Pancreas (tissue), 10 donors: ENCODE measurements at regions not wholly inside any gene's neighbourhood (a gene's known extent, or its start where the extent isn't known, plus 50 kb on each side); places are given as distances from the start of the nearest gene placed in this dataset.

Experiments used
- ATAC-seq, 4 donors: fragments of 200-7000 bp; cut with Tn5 transposase; one replicate each; pipeline versions ENCODE4 v1.8.0 to v1.9.1; 2020; ENCODE audit warnings: mild to moderate bottlenecking in 4 of 4, moderate library complexity in 4 of 4
- DNase-seq, 6 donors: peaks; one replicate each; pipeline ENCODE4 v3.0.0-alpha.2; 2020
- FAIRE-seq: peaks from 2 replicates; lab custom pipeline; 2012; peaks lifted over from hg19 to GRCh38; lab: Jason Lieb, UNC
- H3K27ac ChIP-seq, 4 donors: fragments of 200-600 bp; sonication (generic); 1 replicate in 3 of 4; 2 replicates in 1 of 4; pipeline versions ENCODE4 v1.5.0 to v1.8.0; 2020
- H3K27me3 ChIP-seq, 4 donors: fragments of 200-600 bp; one replicate each; pipeline ENCODE4 v1.8.0; 2021
- H3K36me3 ChIP-seq, 3 donors: fragments of 200-600 bp; sonication (generic) in 1 of 3; one replicate each; pipeline versions ENCODE4 v1.5.0 to v1.8.0; 2020 to 2021
- H3K4me1 ChIP-seq, 3 donors: fragments of 200-600 bp; one replicate each; pipeline ENCODE4 v1.8.0; 2021
- H3K4me3 ChIP-seq, 4 donors: fragments of 200-600 bp; sonication (generic) in 2 of 4; one replicate each; pipeline versions ENCODE4 v1.5.0 to v1.8.0; 2020 to 2021
- H3K9me3 ChIP-seq, 4 donors: fragments of 200-600 bp; one replicate each; pipeline ENCODE4 v1.8.0; 2021
- WGBS, 2 donors: extraction: QIAGEN DNeasy Blood & Tissue Kit; methylation state at CpG; one replicate each; pipeline ENCODE4 v1.1.7; 2013; 5-methylcytosine and 5-hydroxymethylcytosine counted together
- intact Hi-C, 3 donors: fragments of 100-400 bp; cut with DNase I; formaldehyde crosslinking; loops; one replicate each; pipeline versions ENCODE4 v1.11.1 to v1.14.2; 2022
- TF ChIP-seq, protein P1 (sequence below), 4 donors: fragments of 200-600 bp; sonication (generic) in 3 of 4; IDR thresholded peaks; one replicate each; pipeline versions ENCODE4 v1.5.0 to v1.8.0; 2021; ENCODE audit warnings: antibody characterized with exemption in 4 of 4
- donor health status: healthy with polysubstance abuse.
- donor health status: DM: no; HTN: no; CAD: no; lungs with moderate emphysema.
- donor health status: DM: no; HTN: no; CAD: no.
- donor health status: control.
- donor health status: control.
- donor health status: Bipolar disorder and iron deficiency.
- donor health status: DM: yes; HTN: yes; CAD: no.
- donor health status: DM: no; HTN: no; CAD: no.
- donor health status: DM: no; HTN: no; CAD: no.
- donor health status: DM: yes; HTN: yes; CAD: no.

DNA sequence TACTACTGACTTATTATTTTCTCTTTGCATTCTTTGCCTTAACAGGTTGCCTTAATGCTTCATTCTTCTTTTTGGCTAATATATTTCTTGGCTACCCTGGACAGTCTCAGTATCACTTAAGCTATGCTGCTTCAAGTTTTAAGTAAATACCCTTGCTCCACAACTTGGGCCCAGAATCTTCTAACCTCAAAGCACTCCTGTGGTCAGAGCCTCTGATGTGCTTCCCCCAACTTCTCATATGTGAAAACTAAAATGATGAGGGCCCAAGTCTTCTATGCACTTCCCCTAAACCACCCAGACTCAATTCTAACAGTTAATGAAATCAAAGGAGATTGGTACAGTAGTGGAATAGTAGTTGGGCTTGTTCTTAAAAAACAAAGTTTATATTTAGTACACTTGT is 314.1 kb downstream of the PLPP3 start:
- no peaks in the 10 kb centered on the region for H3K36me3 ChIP-seq
- no peaks in the 10 kb centered on the region for H3K9me3 ChIP-seq
- no peak overlapping the region for H3K4me3 ChIP-seq
- FAIRE-seq (no peak), DNase-seq (no peak), ATAC-seq (no peak)
- no peaks in the 10 kb centered on the region for H3K4me1 ChIP-seq
- H3K27me3 ChIP-seq: no peaks in the 10 kb centered on the region
- intact Hi-C loops: no loop called here
- TF ChIP-seq, protein P1, sequence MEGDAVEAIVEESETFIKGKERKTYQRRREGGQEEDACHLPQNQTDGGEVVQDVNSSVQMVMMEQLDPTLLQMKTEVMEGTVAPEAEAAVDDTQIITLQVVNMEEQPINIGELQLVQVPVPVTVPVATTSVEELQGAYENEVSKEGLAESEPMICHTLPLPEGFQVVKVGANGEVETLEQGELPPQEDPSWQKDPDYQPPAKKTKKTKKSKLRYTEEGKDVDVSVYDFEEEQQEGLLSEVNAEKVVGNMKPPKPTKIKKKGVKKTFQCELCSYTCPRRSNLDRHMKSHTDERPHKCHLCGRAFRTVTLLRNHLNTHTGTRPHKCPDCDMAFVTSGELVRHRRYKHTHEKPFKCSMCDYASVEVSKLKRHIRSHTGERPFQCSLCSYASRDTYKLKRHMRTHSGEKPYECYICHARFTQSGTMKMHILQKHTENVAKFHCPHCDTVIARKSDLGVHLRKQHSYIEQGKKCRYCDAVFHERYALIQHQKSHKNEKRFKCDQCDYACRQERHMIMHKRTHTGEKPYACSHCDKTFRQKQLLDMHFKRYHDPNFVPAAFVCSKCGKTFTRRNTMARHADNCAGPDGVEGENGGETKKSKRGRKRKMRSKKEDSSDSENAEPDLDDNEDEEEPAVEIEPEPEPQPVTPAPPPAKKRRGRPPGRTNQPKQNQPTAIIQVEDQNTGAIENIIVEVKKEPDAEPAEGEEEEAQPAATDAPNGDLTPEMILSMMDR (IDR thresholded peaks at IDR 0.05): no peak
- no peak overlapping the region for H3K27ac ChIP-seq

DNA sequence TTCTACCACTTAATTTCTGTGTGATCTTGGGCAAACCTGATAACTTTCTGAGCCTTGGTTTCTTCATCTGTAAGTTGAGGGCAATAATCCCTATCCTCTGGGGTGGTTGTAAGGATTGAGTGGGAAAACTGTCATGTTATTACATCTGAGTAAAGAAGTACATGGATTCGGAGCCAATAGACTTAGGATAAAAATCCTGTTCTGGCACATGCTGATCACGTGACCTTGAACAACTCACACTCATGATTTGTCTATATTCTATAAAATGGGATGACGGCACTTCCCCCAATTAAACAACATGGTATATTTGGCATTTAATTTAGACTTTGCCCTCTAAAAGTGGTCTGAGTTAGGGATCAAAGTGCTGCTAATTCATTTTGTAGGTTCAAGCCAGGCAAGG is 315.5 kb downstream of the PLPP3 start:
- TF ChIP-seq, protein P1 (IDR thresholded peaks at IDR 0.05): no peak
- no peak for FAIRE-seq

DNA sequence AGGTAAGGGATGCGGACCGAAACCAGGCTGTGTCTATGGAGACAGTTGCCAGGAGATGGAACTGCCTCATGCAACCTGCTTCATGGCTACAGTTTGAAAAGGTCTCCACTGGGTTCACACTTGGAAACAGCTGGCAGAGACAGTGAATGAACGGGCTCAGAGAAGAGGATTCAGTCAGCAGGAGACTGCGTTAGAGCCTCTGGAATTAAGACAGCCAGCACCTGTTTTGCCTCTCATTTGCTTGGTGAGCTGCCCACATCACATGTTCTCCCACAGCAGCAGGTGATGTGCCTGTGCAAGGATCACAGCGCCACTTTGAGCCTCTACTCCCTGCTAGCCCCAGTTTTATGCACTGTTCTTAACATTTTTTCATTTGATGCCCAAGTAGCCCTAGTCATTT is 321.0 kb downstream of the PLPP3 start:
- TF ChIP-seq, protein P1 (IDR thresholded peaks at IDR 0.05): no peak
- Histone ChIP-seq H3K4me1 (no peaks in the 10 kb centered on the region), H3K27me3 (no peaks in the 10 kb centered on the region), H3K36me3 (no peaks in the 10 kb centered on the region), H3K9me3 (no peaks in the 10 kb centered on the region), H3K4me3 (no peak overlapping the region), H3K27ac (no peak overlapping the region)
- ATAC-seq: no peak
- DNase-seq: no peak
- no peak for FAIRE-seq
- intact Hi-C loops: no loop called here
- 89 to 91% methylated on average over 5 of the region's 5 CpGs for WGBS, 2 donors

More for the DNA sequence above, 315.5 kb downstream of the PLPP3 start:
- no peaks in the 10 kb centered on the region for H3K4me1 ChIP-seq
- H3K9me3 ChIP-seq: no peaks in the 10 kb centered on the region
- no peak for DNase-seq
- intact Hi-C loops: no loop called here
- H3K27me3 ChIP-seq: no peaks in the 10 kb centered on the region
- WGBS, 2 donors: 54 to 63% methylated on average over 3 of the region's 3 CpGs
- H3K4me3 ChIP-seq: no peak overlapping the region
- H3K27ac ChIP-seq: no peak overlapping the region
- ATAC-seq: no peak
- H3K36me3 ChIP-seq: no peaks in the 10 kb centered on the region

DNA sequence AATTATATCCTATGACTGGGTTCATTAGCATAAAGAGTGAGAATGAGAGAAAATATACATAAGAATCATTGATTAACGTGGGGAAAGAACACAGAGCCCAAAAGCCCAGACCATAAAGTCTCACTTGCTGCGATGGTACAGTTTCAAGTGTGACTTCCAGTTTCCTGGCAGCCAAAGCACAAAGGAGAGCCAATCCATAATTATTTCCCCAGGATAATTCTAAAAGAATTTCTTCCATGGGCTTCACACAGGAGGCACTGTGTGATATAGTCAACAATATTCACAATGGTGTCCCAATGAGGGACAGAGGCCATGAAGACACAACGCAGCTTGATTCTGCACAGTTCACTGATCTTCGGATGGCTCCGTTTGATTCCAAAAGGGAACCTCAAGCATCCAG is 321.6 kb downstream of the PLPP3 start:
- Histone ChIP-seq H3K36me3 (no peaks in the 10 kb centered on the region), H3K4me1 (no peaks in the 10 kb centered on the region), H3K9me3 (no peaks in the 10 kb centered on the region), H3K27me3 (no peaks in the 10 kb centered on the region), H3K4me3 (no peak overlapping the region), H3K27ac (no peak overlapping the region)
- intact Hi-C loops: no loop called here
- 80 to 93% methylated on average over 5 of the region's 5 CpGs for WGBS, 2 donors
- no peak for DNase-seq
- FAIRE-seq: no peak
- ATAC-seq: no peak
- TF ChIP-seq, protein P1 (IDR thresholded peaks at IDR 0.05): no peak

DNA sequence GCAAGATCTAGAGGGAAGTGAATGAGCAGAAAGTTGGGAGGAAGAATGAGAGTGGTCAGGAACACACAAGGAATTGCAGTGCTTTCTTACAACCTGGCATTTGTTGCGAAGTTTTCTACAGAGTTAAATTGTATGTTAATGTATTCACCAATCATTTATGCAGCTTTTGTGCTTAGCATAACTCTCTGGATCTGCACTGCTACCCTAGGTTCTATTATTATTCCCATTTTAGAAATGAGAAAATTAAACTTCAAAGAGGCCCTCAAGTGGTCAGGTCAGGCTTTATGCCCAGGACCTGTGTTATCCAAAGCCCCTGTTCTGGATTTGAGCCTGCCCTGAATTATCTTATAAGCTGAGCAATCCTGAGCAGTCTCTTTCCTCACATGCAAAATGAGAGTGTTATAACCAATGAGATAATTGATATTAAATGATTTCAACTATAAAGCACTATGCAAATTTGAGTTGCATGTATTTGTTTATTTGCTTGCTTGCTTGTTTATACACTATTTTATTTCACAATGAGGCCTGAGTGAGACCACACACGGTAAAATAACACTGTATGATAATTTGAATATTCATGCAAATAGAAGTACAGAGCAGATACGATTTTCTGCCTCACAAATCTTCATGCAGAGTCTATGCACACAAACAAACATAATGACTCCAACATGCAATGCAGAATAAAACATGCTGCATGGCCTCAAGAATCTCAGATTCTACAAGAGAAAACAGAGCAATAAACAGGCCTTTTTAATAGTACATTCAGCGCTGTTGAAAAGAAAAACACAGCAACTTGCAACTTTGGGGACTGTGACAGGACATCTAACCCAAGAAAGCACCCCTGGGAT is 323.0 kb downstream of the PLPP3 start:
- TF ChIP-seq, protein P1 (IDR thresholded peaks at IDR 0.05): no peak
- Histone ChIP-seq H3K27me3 (no peaks in the 10 kb centered on the region), H3K36me3 (no peaks in the 10 kb centered on the region), H3K4me3 (no peak overlapping the region), H3K27ac (no peak overlapping the region), H3K4me1 (no peaks in the 10 kb centered on the region), H3K9me3 (no peaks in the 10 kb centered on the region)
- intact Hi-C loops: no loop called here
- no peak for DNase-seq
- WGBS, 2 donors: 81 to 83% methylated on average over 4 of the region's 4 CpGs
- FAIRE-seq: no peak
- ATAC-seq: no peak
